Raji (cell line): ENCODE measurements at regions not wholly inside any gene's neighbourhood (a gene's known extent, or its start where the extent isn't known, plus 50 kb on each side); places are given as distances from the start of the nearest gene placed in this dataset.

ENCODE experiments used
- POLR2A ChIP-seq: IDR thresholded peaks from 2 replicates; pipeline ENCODE4 v1.6.1; 2011; ENCODE audit warnings: low read depth, low read length, control low read depth; ENCODE audit not compliant: insufficient read depth

GRCh38 chr13:103287659-103288058 lies 221.4 kb upstream of the SLC10A2 start:
- TF ChIP-seq POLR2A, result no peak

- TF ChIP-seq POLR2A, result no peak
These were observed 218.2 kb upstream of the SLC10A2 start for GRCh38 chr13:103284466-103284865.

GRCh38 chr13:103283451-103283820 lies 217.2 kb upstream of the SLC10A2 start:
- no peak for TF ChIP-seq POLR2A

- no peak for TF ChIP-seq POLR2A
These were observed 216.6 kb upstream of the SLC10A2 start for GRCh38 chr13:103282571-103283450.

GRCh38 chr13:103277959-103278694 lies 211.9 kb upstream of the SLC10A2 start:
- no peak for TF ChIP-seq POLR2A

- no peak for TF ChIP-seq POLR2A
These were observed 210.7 kb upstream of the SLC10A2 start for GRCh38 chr13:103276775-103277498.

- TF ChIP-seq POLR2A, result no peak
These were observed 209.5 kb upstream of the SLC10A2 start for GRCh38 chr13:103275722-103276121.

GRCh38 chr13:103275081-103275480 lies 208.9 kb upstream of the SLC10A2 start:
- TF ChIP-seq POLR2A, result no peak

GRCh38 chr13:103273825-103274224 lies 207.6 kb upstream of the SLC10A2 start:
- no peak for TF ChIP-seq POLR2A

- no peak for TF ChIP-seq POLR2A
These were observed 206.6 kb upstream of the SLC10A2 start for GRCh38 chr13:103272770-103273169.

- no peak for TF ChIP-seq POLR2A
These were observed 197.2 kb upstream of the SLC10A2 start for GRCh38 chr13:103263448-103263847.

- no peak for TF ChIP-seq POLR2A
These were observed 189.5 kb upstream of the SLC10A2 start for GRCh38 chr13:103255587-103256301.

- no peak for TF ChIP-seq POLR2A
These were observed 183.9 kb upstream of the SLC10A2 start for GRCh38 chr13:103250071-103250470.

GRCh38 chr13:103246581-103247200 lies 180.5 kb upstream of the SLC10A2 start:
- TF ChIP-seq POLR2A, result no peak
